Mesenchymal stem cell (in vitro differentiated cells and primary cell): ENCODE measurements at regions not wholly inside any gene's neighbourhood (a gene's known extent, or its start where the extent isn't known, plus 50 kb on each side); places are given as distances from the start of the nearest gene placed in this dataset.

Source experiments
- DNase-seq: peaks from one replicate; pipeline ENCODE4 v3.0.0-alpha.2; 2013
- H2AFZ ChIP-seq: one replicate; pipeline ENCODE4 v1.6.1; 2013; ENCODE audit warnings: low read depth, mild to moderate bottlenecking, control low read depth, inconsistent platforms, low read length, moderate library complexity
- H2AK5ac ChIP-seq: 2 replicates; pipeline ENCODE4 v1.6.1; 2013; ENCODE audit warnings: low read length, moderate library complexity, mild to moderate bottlenecking, inconsistent platforms; ENCODE audit not compliant: severe bottlenecking
- H2BK120ac ChIP-seq: one replicate; pipeline ENCODE4 v1.6.1; 2013; ENCODE audit warnings: low read depth, mild to moderate bottlenecking, inconsistent platforms, low read length, moderate library complexity
- H2BK12ac ChIP-seq, 2 experiments: one replicate each; pipeline ENCODE4 v1.6.1; 2013; ENCODE audit warnings: inconsistent platforms in 2 of 2, low read length in 2 of 2, mild to moderate bottlenecking in 2 of 2, moderate library complexity in 2 of 2, control low read depth in 1 of 2
- H2BK15ac ChIP-seq: one replicate; pipeline ENCODE4 v1.6.1; 2013; ENCODE audit warnings: mild to moderate bottlenecking, low read depth, inconsistent platforms; ENCODE audit not compliant: poor library complexity, severe bottlenecking
- H2BK5ac ChIP-seq: 2 replicates; pipeline ENCODE4 v1.6.1; 2013; ENCODE audit warnings: low read depth, mild to moderate bottlenecking, low read length, control low read depth, inconsistent platforms; ENCODE audit not compliant: poor library complexity, severe bottlenecking
- H3K14ac ChIP-seq, 2 experiments: one replicate each; pipeline ENCODE4 v1.6.1; 2013; ENCODE audit warnings: inconsistent platforms in 2 of 2, low read length in 2 of 2, control low read depth in 1 of 2, mild to moderate bottlenecking in 1 of 2, moderate library complexity in 1 of 2
- H3K18ac ChIP-seq, 2 experiments: one replicate each; pipeline ENCODE4 v1.6.1; 2013; ENCODE audit warnings: inconsistent platforms in 2 of 2, low read length in 2 of 2, control low read depth in 1 of 2, low read depth in 1 of 2, mild to moderate bottlenecking in 1 of 2
- H3K23ac ChIP-seq, 2 experiments: one replicate each; pipeline ENCODE4 v1.6.1; 2013; ENCODE audit warnings: inconsistent platforms in 2 of 2, low read length in 2 of 2, mild to moderate bottlenecking in 2 of 2, moderate library complexity in 2 of 2, control low read depth in 1 of 2
- H3K27ac ChIP-seq: 2 replicates; pipeline ENCODE4 v1.5.1; 2013; ENCODE audit warnings: mild to moderate bottlenecking, moderate library complexity, low read length, control low read depth, inconsistent platforms; ENCODE audit not compliant: poor library complexity, severe bottlenecking
- H3K27me3 ChIP-seq, 2 experiments: 2 replicates each; pipeline versions ENCODE4 v1.6.1 to v1.7.0; 2013; ENCODE audit warnings: low read length in 2 of 2, mild to moderate bottlenecking in 2 of 2, moderate library complexity in 2 of 2, control low read depth in 1 of 2, inconsistent platforms in 1 of 2; ENCODE audit not compliant: control insufficient read depth in 1 of 2, insufficient read depth in 1 of 2
- H3K36me3 ChIP-seq, 2 experiments: 2 replicates each; pipeline versions ENCODE4 v1.6.1 to v1.7.0; 2013; ENCODE audit warnings: low read length in 2 of 2, control low read depth in 1 of 2, inconsistent platforms in 1 of 2, low read depth in 1 of 2, mild to moderate bottlenecking in 1 of 2; ENCODE audit not compliant: insufficient read depth in 2 of 2, control insufficient read depth in 1 of 2
- H3K4ac ChIP-seq, 2 experiments: one replicate each; pipeline ENCODE4 v1.6.1; 2013; ENCODE audit warnings: inconsistent platforms in 2 of 2, low read length in 2 of 2, mild to moderate bottlenecking in 2 of 2, moderate library complexity in 2 of 2, control low read depth in 1 of 2, low read depth in 1 of 2
- H3K4me1 ChIP-seq: 2 replicates; pipeline ENCODE4 v1.6.1; 2013; ENCODE audit warnings: low read depth, low read length, control low read depth; ENCODE audit not compliant: control insufficient read depth, insufficient read depth
- H3K4me2 ChIP-seq: 2 replicates; pipeline ENCODE4 v1.6.1; 2013; ENCODE audit warnings: low read length, mild to moderate bottlenecking, inconsistent platforms; ENCODE audit not compliant: poor library complexity, severe bottlenecking
- H3K4me3 ChIP-seq, 2 experiments: 2 replicates each; pipeline versions ENCODE4 v1.5.1 to v1.7.0; 2013; ENCODE audit warnings: low read length in 2 of 2, mild to moderate bottlenecking in 2 of 2, control low read depth in 1 of 2, low read depth in 1 of 2; ENCODE audit not compliant: insufficient read depth in 1 of 2
- H3K79me1 ChIP-seq: replicated peaks from 2 replicates; pipeline ENCODE4 v1.6.1; 2013; ENCODE audit warnings: mild to moderate bottlenecking, control low read depth, low read length, inconsistent platforms; ENCODE audit not compliant: poor library complexity, severe bottlenecking
- H3K9ac ChIP-seq: 2 replicates; pipeline ENCODE4 v1.7.0; 2013; ENCODE audit warnings: mild to moderate bottlenecking, low read length, moderate library complexity
- H3K9me3 ChIP-seq: 2 replicates; pipeline ENCODE4 v1.7.0; 2013; ENCODE audit warnings: mild to moderate bottlenecking, low read length; ENCODE audit not compliant: control insufficient read depth
- H4K8ac ChIP-seq: one replicate; pipeline ENCODE4 v1.6.1; 2013; ENCODE audit warnings: inconsistent platforms, mild to moderate bottlenecking, low read length, moderate library complexity
- H4K91ac ChIP-seq: one replicate; pipeline ENCODE4 v1.6.1; 2013; ENCODE audit warnings: mild to moderate bottlenecking, low read length, inconsistent platforms
- WGBS: methylation state at CpG from one replicate; pipeline ENCODE4 v1.1.7; 2013; ENCODE audit warnings: mixed read lengths; 5-methylcytosine and 5-hydroxymethylcytosine counted together

DNA sequence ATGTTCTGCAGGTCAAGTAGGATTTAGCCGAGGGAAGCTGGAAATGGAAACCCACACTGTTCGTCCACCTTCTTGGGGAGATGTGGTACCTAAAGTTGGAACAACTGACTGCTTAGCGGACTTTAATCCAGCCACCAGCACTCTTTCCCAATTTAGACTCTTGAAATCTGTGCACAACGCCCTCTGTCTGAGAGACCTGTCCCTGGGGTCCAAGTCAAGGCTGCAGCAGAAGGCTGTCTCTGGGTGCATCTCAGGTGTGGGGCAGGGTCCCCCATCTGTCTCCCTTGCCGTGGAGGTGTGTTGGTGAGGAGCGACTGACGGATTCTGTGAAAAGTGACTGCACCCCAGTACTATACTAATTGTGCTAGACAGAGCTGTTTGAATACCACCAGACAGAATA lies 168.2 kb upstream of the CADM1 start:
- no peak overlapping the region for H2BK5ac ChIP-seq
- H3K9me3 ChIP-seq: no peaks in the 10 kb centered on the region
- DNase-seq: no peak
- H3K4ac ChIP-seq: no peak overlapping the region
- H3K27me3 ChIP-seq: no peaks in the 10 kb centered on the region
- H3K14ac ChIP-seq: no peak overlapping the region
- H2AK5ac ChIP-seq: peak overlapping the region; percentile 12
- no peak overlapping the region for H3K27ac ChIP-seq
- H3K4me3 ChIP-seq: no peak overlapping the region
- H4K8ac ChIP-seq: no peak overlapping the region
- no peak overlapping the region for H2BK120ac ChIP-seq
- no peak overlapping the region for H2BK12ac ChIP-seq
- no peak overlapping the region for H2BK15ac ChIP-seq
- H2AFZ ChIP-seq: no peak overlapping the region
- no peak overlapping the region for H4K91ac ChIP-seq
- no peak overlapping the region for H3K18ac ChIP-seq
- no peaks in the 10 kb centered on the region for H3K79me1 ChIP-seq
- H3K4me1 ChIP-seq: peaks cover 28% of the 10 kb centered on the region
- H3K23ac ChIP-seq: no peak overlapping the region
- H3K4me2 ChIP-seq: no peak overlapping the region
- peaks cover 0 to 6% of the 10 kb centered on the region in 2 experiments for H3K36me3 ChIP-seq
- WGBS: 94% methylated on average over 5 of the region's 7 CpGs
- H3K9ac ChIP-seq: no peak overlapping the region

DNA sequence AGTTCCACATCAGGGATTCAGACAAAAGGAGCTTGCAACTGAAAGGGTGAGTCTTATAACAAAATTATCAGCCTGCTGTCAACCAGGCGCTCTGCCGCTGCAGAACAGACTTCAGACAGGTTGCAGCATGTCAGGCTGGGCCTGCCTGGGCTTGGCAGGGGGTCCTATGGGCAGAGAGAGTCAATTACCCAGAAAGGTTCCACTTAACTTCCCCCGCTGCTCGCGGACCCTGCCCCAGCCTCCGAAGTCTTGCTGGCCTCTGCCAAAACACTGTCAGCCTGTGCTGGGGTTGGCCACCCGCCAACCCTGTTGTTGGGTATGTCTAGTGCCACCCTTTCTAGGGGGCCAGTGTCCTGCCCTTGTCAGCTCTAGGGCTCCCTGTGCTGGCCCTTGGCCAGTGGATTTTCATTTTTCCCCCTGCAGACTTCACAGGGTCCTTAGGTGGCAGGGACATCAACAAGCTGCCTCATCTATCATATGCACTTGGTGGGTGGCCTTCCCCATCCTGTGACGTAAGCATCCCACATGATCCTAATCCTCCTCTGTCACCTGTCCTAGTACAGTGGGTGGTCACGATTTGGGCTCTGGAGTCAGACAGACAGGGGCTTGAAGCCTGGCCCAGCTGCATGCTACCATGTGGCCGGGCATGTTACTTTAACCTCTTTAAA lies 166.5 kb upstream of the CADM1 start:
- Histone ChIP-seq H3K4me3 (peak overlapping the region in 1 of 2 experiments; percentile 10), H3K18ac (no peak overlapping the region), H3K14ac (no peak overlapping the region), H2AK5ac (no peak overlapping the region), H3K27ac (no peak overlapping the region), H2BK5ac (no peak overlapping the region), H2BK15ac (no peak overlapping the region), H3K27me3 (no peaks in the 10 kb centered on the region), H2BK12ac (no peak overlapping the region), H3K4ac (no peak overlapping the region), H3K9ac (no peak overlapping the region), H3K9me3 (no peaks in the 10 kb centered on the region), H3K4me2 (no peak overlapping the region), H3K4me1 (peaks cover 21% of the 10 kb centered on the region), H4K8ac (no peak overlapping the region), H2AFZ (no peak overlapping the region), H4K91ac (no peak overlapping the region), H3K36me3 (peaks cover 0 to 6% of the 10 kb centered on the region in 2 experiments), H2BK120ac (no peak overlapping the region), H3K79me1 (peaks cover 2% of the 10 kb centered on the region), H3K23ac (no peak overlapping the region)
- WGBS: 79% methylated on average over 10 of the region's 10 CpGs
- DNase-seq: no peak

DNA sequence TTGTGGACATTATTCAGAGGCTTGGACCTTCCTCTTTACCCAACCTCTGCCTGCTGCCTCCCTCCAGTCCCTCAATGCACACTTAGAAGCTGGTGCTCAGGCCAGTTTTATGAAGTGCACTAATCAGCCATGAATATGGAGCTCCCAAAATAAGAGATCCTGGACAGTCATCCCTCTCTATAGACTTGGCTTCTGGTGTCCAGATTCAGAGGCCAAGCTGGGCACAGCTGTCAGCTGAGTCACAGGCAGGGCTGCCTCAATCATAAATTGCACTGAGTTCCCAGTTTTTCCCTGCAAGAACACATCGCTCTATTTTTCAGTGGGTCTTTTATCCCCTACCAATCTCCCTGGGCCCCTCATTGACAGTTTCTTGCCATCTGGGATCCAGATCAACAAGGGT lies 161.7 kb upstream of the CADM1 start:
- Histone ChIP-seq H2AK5ac (no peak overlapping the region), H3K27ac (no peak overlapping the region), H3K36me3 (peaks cover 0 to 6% of the 10 kb centered on the region in 2 experiments), H3K4ac (no peak overlapping the region), H2BK5ac (no peak overlapping the region), H3K79me1 (peaks cover 2% of the 10 kb centered on the region), H4K91ac (no peak overlapping the region), H3K27me3 (peaks cover 0 to 12% of the 10 kb centered on the region in 2 experiments), H3K9ac (no peak overlapping the region), H2BK15ac (no peak overlapping the region), H2BK120ac (no peak overlapping the region), H3K18ac (no peak overlapping the region), H3K4me3 (no peak overlapping the region), H3K23ac (no peak overlapping the region), H2BK12ac (no peak overlapping the region), H3K4me2 (no peak overlapping the region), H3K4me1 (peaks cover 14% of the 10 kb centered on the region), H2AFZ (no peak overlapping the region), H4K8ac (no peak overlapping the region), H3K14ac (no peak overlapping the region), H3K9me3 (no peaks in the 10 kb centered on the region)
- 86% methylated on average over 1 of the region's 1 CpG for WGBS
- peak; percentile 33 for DNase-seq

DNA sequence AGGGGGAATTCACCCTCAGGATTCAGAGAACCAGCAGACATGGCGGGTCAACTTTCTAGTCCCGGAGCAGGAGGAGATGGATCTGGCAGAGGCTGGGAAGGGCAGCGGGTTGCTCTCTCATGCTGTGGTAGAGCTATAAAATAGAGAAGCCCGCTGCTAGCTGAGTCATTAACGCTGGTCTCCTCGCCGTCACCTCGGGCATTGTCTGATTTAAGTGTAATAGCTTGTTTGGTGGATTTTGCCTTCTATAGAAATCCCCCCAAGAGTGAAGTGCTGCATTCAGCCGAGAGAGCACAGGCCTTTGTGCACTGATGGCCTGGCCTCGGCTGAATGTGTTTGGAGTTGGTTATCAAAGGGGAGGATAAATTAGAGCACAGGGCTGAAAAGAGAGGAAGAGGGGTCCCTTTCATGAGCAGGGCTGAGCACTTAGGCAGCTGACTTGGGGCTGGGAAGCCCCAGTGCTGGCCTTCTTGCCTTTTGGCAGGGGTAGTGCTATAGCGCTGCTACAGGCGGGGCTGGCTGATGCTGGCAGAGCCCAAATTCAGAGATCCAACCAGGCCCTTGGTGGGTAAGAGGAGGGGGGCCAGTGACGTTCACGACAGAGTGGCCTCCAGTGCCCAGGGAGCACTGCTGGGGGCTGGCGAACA lies 161.1 kb upstream of the CADM1 start:
- no peak overlapping the region for H3K27ac ChIP-seq
- H3K36me3 ChIP-seq: peaks cover 0 to 1% of the 10 kb centered on the region in 2 experiments
- DNase-seq: no peak
- H3K27me3 ChIP-seq: peaks cover 0 to 19% of the 10 kb centered on the region in 2 experiments
- no peak overlapping the region for H3K4me3 ChIP-seq
- H4K91ac ChIP-seq: no peak overlapping the region
- no peak overlapping the region for H2BK15ac ChIP-seq
- no peak overlapping the region for H2BK12ac ChIP-seq
- no peak overlapping the region for H2BK5ac ChIP-seq
- no peaks in the 10 kb centered on the region for H3K9me3 ChIP-seq
- H4K8ac ChIP-seq: no peak overlapping the region
- no peak overlapping the region for H3K4me2 ChIP-seq
- H3K9ac ChIP-seq: no peak overlapping the region
- H3K4me1 ChIP-seq: peaks cover 14% of the 10 kb centered on the region
- H3K23ac ChIP-seq: no peak overlapping the region
- H2AK5ac ChIP-seq: no peak overlapping the region
- no peak overlapping the region for H2AFZ ChIP-seq
- H2BK120ac ChIP-seq: no peak overlapping the region
- H3K4ac ChIP-seq: no peak overlapping the region
- H3K14ac ChIP-seq: no peak overlapping the region
- H3K79me1 ChIP-seq: peaks cover 2% of the 10 kb centered on the region
- no peak overlapping the region for H3K18ac ChIP-seq
- 79% methylated on average over 12 of the region's 15 CpGs for WGBS
